GM12878 (cell line): ENCODE measurements at regions not wholly inside any gene's neighbourhood (a gene's known extent, or its start where the extent isn't known, plus 50 kb on each side); places are given as distances from the start of the nearest gene placed in this dataset.

Experiments
- DPF2 ChIP-seq: fragments of 450-650 bp; IDR thresholded peaks from 2 replicates; pipeline ENCODE4 v1.6.1; 2017; ENCODE audit warnings: mild to moderate bottlenecking
- EP300 ChIP-seq, 2 experiments: fragments of 150-350 bp in 1 of 2; IDR thresholded peaks; 2 replicates each; pipeline ENCODE4 v1.6.1; 2011 to 2012; ENCODE audit warnings: low read depth in 2 of 2, low read length in 2 of 2, borderline replicate concordance in 1 of 2, improper control_type of control experiment in 1 of 2, inconsistent platforms in 1 of 2; ENCODE audit not compliant: control insufficient read depth in 1 of 2
- EZH2 ChIP-seq: IDR thresholded peaks from 2 replicates; pipeline ENCODE4 v1.6.1; 2012; ENCODE audit warnings: low read depth, mild to moderate bottlenecking, control low read depth, inconsistent platforms, low read length, borderline replicate concordance; ENCODE audit not compliant: control insufficient read depth
- JUNB ChIP-seq: IDR thresholded peaks from 2 replicates; pipeline ENCODE4 v1.6.1; 2016; ENCODE audit warnings: antibody characterized with exemption, mild to moderate bottlenecking
- NFIC ChIP-seq: IDR thresholded peaks from 2 replicates; pipeline ENCODE4 v1.6.1; 2012; ENCODE audit warnings: low read depth, mild to moderate bottlenecking, inconsistent platforms, low read length, moderate library complexity
- SRF ChIP-seq, 2 experiments: IDR thresholded peaks; 2 replicates each; pipeline ENCODE4 v1.6.1; 2011; ENCODE audit warnings: low read depth in 2 of 2, low read length in 2 of 2, mild to moderate bottlenecking in 1 of 2, moderate library complexity in 1 of 2
- TF ChIP-seq, protein P1 (sequence below), 3 experiments: IDR thresholded peaks in 2 of 3; conservative IDR thresholded peaks in 1 of 3; 2 replicates each; pipeline ENCODE4 v1.5.1; 2011; ENCODE audit warnings: low read depth in 3 of 3, low read length in 3 of 3, mild to moderate bottlenecking in 3 of 3, control low read depth in 2 of 3, moderate library complexity in 2 of 3, inconsistent platforms in 1 of 3, mixed read lengths in 1 of 3; ENCODE audit not compliant: control insufficient read depth in 2 of 3, insufficient read depth in 1 of 3; ENCODE audit errors: extremely low read depth in 1 of 3
- TF ChIP-seq, protein P2 (sequence below): IDR thresholded peaks from 2 replicates; pipeline ENCODE4 v1.6.1; 2011; ENCODE audit warnings: mild to moderate bottlenecking, low read depth, low read length, moderate library complexity; ENCODE audit not compliant: insufficient replicate concordance
- TF ChIP-seq, protein P3 (sequence below): IDR thresholded peaks from 2 replicates; pipeline ENCODE4 v1.6.1; 2012; ENCODE audit warnings: low read depth, low read length, improper control_type of control experiment

DNA sequence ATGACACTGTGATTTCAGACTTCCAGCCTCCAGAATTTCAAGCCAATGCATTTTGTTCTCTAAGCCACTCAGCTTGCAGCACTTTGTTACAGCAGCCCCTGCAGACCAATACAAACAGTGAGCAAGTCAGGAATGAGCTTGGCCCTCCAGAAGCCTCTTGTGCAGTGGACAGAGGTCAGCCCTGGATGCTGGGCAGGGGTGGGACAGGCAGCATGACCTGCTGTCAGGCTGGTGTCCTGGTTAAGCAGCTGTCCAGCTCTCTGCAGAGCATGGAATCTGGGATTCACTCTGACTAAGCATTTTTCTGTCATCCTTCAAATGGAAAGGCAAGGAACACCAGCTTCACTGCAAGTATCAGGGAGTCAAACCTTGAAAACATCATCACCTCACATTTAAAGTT is 85.5 kb upstream of the GDF10 start:
- TF ChIP-seq SRF (IDR thresholded peaks at IDR 0.05; ENCODE audit: low read depth in 2 of 2, low read length in 2 of 2) (no peak), EZH2 (no peak), NFIC (no peak), EP300 (IDR thresholded peaks at IDR 0.05; ENCODE audit: borderline replicate concordance in 1 of 2, control insufficient read depth in 1 of 2, low read depth in 2 of 2, low read length in 2 of 2) (no peak), DPF2 (no peak), JUNB (no peak)
- TF ChIP-seq, protein P1, sequence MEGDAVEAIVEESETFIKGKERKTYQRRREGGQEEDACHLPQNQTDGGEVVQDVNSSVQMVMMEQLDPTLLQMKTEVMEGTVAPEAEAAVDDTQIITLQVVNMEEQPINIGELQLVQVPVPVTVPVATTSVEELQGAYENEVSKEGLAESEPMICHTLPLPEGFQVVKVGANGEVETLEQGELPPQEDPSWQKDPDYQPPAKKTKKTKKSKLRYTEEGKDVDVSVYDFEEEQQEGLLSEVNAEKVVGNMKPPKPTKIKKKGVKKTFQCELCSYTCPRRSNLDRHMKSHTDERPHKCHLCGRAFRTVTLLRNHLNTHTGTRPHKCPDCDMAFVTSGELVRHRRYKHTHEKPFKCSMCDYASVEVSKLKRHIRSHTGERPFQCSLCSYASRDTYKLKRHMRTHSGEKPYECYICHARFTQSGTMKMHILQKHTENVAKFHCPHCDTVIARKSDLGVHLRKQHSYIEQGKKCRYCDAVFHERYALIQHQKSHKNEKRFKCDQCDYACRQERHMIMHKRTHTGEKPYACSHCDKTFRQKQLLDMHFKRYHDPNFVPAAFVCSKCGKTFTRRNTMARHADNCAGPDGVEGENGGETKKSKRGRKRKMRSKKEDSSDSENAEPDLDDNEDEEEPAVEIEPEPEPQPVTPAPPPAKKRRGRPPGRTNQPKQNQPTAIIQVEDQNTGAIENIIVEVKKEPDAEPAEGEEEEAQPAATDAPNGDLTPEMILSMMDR (IDR thresholded peaks at IDR 0.05 in 2 of 3, conservative IDR thresholded peaks at IDR 0.05 in 1 of 3; ENCODE audit: control insufficient read depth in 2 of 3, extremely low read depth in 1 of 3, insufficient read depth in 1 of 3, low read depth in 3 of 3, low read length in 3 of 3) = no peak
- TF ChIP-seq, protein P2, sequence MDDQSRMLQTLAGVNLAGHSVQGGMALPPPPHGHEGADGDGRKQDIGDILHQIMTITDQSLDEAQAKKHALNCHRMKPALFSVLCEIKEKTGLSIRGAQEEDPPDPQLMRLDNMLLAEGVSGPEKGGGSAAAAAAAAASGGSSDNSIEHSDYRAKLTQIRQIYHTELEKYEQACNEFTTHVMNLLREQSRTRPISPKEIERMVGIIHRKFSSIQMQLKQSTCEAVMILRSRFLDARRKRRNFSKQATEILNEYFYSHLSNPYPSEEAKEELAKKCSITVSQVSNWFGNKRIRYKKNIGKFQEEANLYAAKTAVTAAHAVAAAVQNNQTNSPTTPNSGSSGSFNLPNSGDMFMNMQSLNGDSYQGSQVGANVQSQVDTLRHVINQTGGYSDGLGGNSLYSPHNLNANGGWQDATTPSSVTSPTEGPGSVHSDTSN = no peak
- TF ChIP-seq, protein P3, sequence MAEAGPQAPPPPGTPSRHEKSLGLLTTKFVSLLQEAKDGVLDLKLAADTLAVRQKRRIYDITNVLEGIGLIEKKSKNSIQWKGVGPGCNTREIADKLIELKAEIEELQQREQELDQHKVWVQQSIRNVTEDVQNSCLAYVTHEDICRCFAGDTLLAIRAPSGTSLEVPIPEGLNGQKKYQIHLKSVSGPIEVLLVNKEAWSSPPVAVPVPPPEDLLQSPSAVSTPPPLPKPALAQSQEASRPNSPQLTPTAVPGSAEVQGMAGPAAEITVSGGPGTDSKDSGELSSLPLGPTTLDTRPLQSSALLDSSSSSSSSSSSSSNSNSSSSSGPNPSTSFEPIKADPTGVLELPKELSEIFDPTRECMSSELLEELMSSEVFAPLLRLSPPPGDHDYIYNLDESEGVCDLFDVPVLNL = no peak
